Epithelial cell of esophagus (primary cell): ENCODE measurements at regions not wholly inside any gene's neighbourhood (a gene's known extent, or its start where the extent isn't known, plus 50 kb on each side); places are given as distances from the start of the nearest gene placed in this dataset.
A peak's percentile ranks its signal among the peaks of the same experiment; 100 is the strongest.

ENCODE experiments used
- DNase-seq: peaks from one replicate; pipeline ENCODE4 v3.0.0; 2010; ENCODE audit warnings: low read depth
- H3K4me3 ChIP-seq: 2 replicates; pipeline ENCODE4 v1.5.1; 2011; ENCODE audit warnings: mild to moderate bottlenecking, low read length, control low read depth
- CTCF ChIP-seq: IDR thresholded peaks from 2 replicates; pipeline ENCODE4 v1.5.1; 2011; ENCODE audit warnings: low read depth, mild to moderate bottlenecking, low read length, control low read depth, inconsistent platforms; ENCODE audit not compliant: insufficient read depth; ENCODE audit errors: missing control alignments

GRCh38 chr1:232550007-232550406 lies 79.9 kb downstream of the SIPA1L2 start:
- no peak for DNase-seq

GRCh38 chr1:232548691-232549090 lies 81.2 kb downstream of the SIPA1L2 start:
- no peak for TF ChIP-seq CTCF
- no peak for DNase-seq
- H3K4me3 ChIP-seq: no peak overlapping the region

More at GRCh38 chr1:232550007-232550406, 79.9 kb downstream of the SIPA1L2 start:
- H3K4me3 ChIP-seq: no peak overlapping the region
- no peak for TF ChIP-seq CTCF

GRCh38 chr1:232547938-232548484 lies 81.9 kb downstream of the SIPA1L2 start:
- no peak overlapping the region for H3K4me3 ChIP-seq
- TF ChIP-seq CTCF: no peak
- DNase-seq: no peak

- H3K4me3 ChIP-seq: no peak overlapping the region
- no peak for TF ChIP-seq CTCF
- no peak for DNase-seq
Observed at GRCh38 chr1:232542633-232543593, 87.0 kb downstream of the SIPA1L2 start.

- no peak overlapping the region for H3K4me3 ChIP-seq
- DNase-seq: no peak
- TF ChIP-seq CTCF: no peak
Observed at GRCh38 chr1:232538943-232539302, 91.0 kb downstream of the SIPA1L2 start.

- TF ChIP-seq CTCF: no peak
- peak; percentile 65 for DNase-seq
- no peak overlapping the region for H3K4me3 ChIP-seq
Observed at GRCh38 chr1:232538224-232538942, 91.5 kb downstream of the SIPA1L2 start.
